ENCODE measurements at regions not wholly inside any gene's neighbourhood (a gene's known extent, or its start where the extent isn't known, plus 50 kb on each side); places are given as distances from the start of the nearest gene placed in this dataset.

- Histone ChIP-seq H3K79me2 (ENCODE audit: insufficient read depth, low read length) (no peaks in the 10 kb centered on the region), H3K4me2 (replicated peaks; ENCODE audit: extremely low read depth, low read length, poor library complexity, severe bottlenecking) (no peak overlapping the region), H3K36me3 (replicated peaks in 1 of 2; ENCODE audit: control insufficient read depth in 1 of 2, insufficient read depth in 2 of 2, low read length in 2 of 2) (no peaks in the 10 kb centered on the region), H3K4me1 (ENCODE audit: control insufficient read depth in 1 of 2, insufficient read depth in 2 of 2, low read length in 2 of 2) (no peaks in the 10 kb centered on the region), H2AFZ (ENCODE audit: insufficient read depth, low read depth, low read length, poor library complexity, severe bottlenecking) (no peak overlapping the region), H3K9ac (ENCODE audit: insufficient read depth, low read length, poor library complexity, severe bottlenecking) (no peak overlapping the region), H3K27me3 (ENCODE audit: control insufficient read depth in 2 of 2, insufficient read depth in 2 of 2, low read length in 2 of 2) (no peaks in the 10 kb centered on the region), H3K27ac (ENCODE audit: low read depth in 1 of 2, low read length in 2 of 2) (no peak overlapping the region), H4K20me1 (ENCODE audit: insufficient read depth, low read length) (no peaks in the 10 kb centered on the region), H3K4me3 (replicated peaks in 1 of 3; ENCODE audit: low read depth in 2 of 3, low read length in 3 of 3) (no peak overlapping the region), H3K9me3 (replicated peaks in 1 of 2; ENCODE audit: control insufficient read depth in 1 of 2, insufficient read depth in 1 of 2, low read length in 2 of 2) (no peaks in the 10 kb centered on the region)
- Mint-ChIP-seq H3K4me3 (no peak overlapping the region), H3K4me1 (no peaks in the 10 kb centered on the region), H3K27me3 (ENCODE audit: low read depth in 3 of 3) (peaks cover 4 to 21% (median 13%) of the 10 kb centered on the region in 3 donors), H3K36me3 (no peaks in the 10 kb centered on the region), H3K9me3 (no peaks in the 10 kb centered on the region), H3K27ac (no peak overlapping the region)
- intact Hi-C loops (cut with micrococcal nuclease): no loop called here
- no peak for DNase-seq
- no CpG with 5 or more reads among the region's 1 CpG for WGBS (ENCODE audit: insufficient coverage)
- no peak for TF ChIP-seq CTCF (IDR thresholded peaks at IDR 0.05)
Measured at GRCh38 chr2:104428155-104428554, 425.8 kb upstream of the POU3F3 start.

GRCh38 chr2:104429639-104430358 lies 424.1 kb upstream of the POU3F3 start:
- peaks cover 6% of the 10 kb centered on the region for H3K4me1 Mint-ChIP-seq
- Histone ChIP-seq H3K4me3 (replicated peaks in 1 of 3; ENCODE audit: low read depth in 2 of 3, low read length in 3 of 3) (no peak overlapping the region), H3K79me2 (ENCODE audit: insufficient read depth, low read length) (no peaks in the 10 kb centered on the region), H3K27me3 (ENCODE audit: control insufficient read depth in 2 of 2, insufficient read depth in 2 of 2, low read length in 2 of 2) (peaks cover 0 to 2% of the 10 kb centered on the region in 2 donors), H3K4me2 (replicated peaks; ENCODE audit: extremely low read depth, low read length, poor library complexity, severe bottlenecking) (no peak overlapping the region), H2AFZ (ENCODE audit: insufficient read depth, low read depth, low read length, poor library complexity, severe bottlenecking) (no peak overlapping the region), H3K27ac (ENCODE audit: low read depth in 1 of 2, low read length in 2 of 2) (no peak overlapping the region), H3K9ac (ENCODE audit: insufficient read depth, low read length, poor library complexity, severe bottlenecking) (no peak overlapping the region), H3K36me3 (replicated peaks in 1 of 2; ENCODE audit: control insufficient read depth in 1 of 2, insufficient read depth in 2 of 2, low read length in 2 of 2) (no peaks in the 10 kb centered on the region), H4K20me1 (ENCODE audit: insufficient read depth, low read length) (no peaks in the 10 kb centered on the region), H3K4me1 (ENCODE audit: control insufficient read depth in 1 of 2, insufficient read depth in 2 of 2, low read length in 2 of 2) (no peaks in the 10 kb centered on the region), H3K9me3 (replicated peaks in 1 of 2; ENCODE audit: control insufficient read depth in 1 of 2, insufficient read depth in 1 of 2, low read length in 2 of 2) (no peaks in the 10 kb centered on the region)
- H3K9me3 Mint-ChIP-seq: peaks cover 0 to 3% (median 0%) of the 10 kb centered on the region in 7 donors
- peak overlapping the region in 1 of 2 donors; percentile 1 for H3K4me3 Mint-ChIP-seq
- H3K27me3 Mint-ChIP-seq (ENCODE audit: low read depth in 3 of 3): peaks cover 15 to 32% (median 16%) of the 10 kb centered on the region in 3 donors
- 90% methylated on average over 4 of the region's 8 CpGs for WGBS (ENCODE audit: insufficient coverage)
- DNase-seq: no peak
- intact Hi-C loops (cut with micrococcal nuclease): no loop called here
- no peak overlapping the region for H3K27ac Mint-ChIP-seq
- no peaks in the 10 kb centered on the region for H3K36me3 Mint-ChIP-seq
- TF ChIP-seq CTCF (IDR thresholded peaks at IDR 0.05): no peak
